ENCODE measurements at regions not wholly inside any gene's neighbourhood (a gene's known extent, or its start where the extent isn't known, plus 50 kb on each side); places are given as distances from the start of the nearest gene placed in this dataset.

GRCh38 chr15:62392376-62392775 is 227.3 kb upstream of the C2CD4B start:
- Histone ChIP-seq H3K4me2 (ENCODE audit: low read length) (no peak overlapping the region), H3K36me3 (replicated peaks; ENCODE audit: low read depth, low read length) (no peaks in the 10 kb centered on the region), H3K27ac (ENCODE audit: low read length) (no peak overlapping the region), H3K79me2 (ENCODE audit: low read length) (peaks cover 17% of the 10 kb centered on the region), H3K9ac (ENCODE audit: low read length) (no peak overlapping the region), H3K4me3 (ENCODE audit: low read length) (no peak overlapping the region), H4K20me1 (ENCODE audit: insufficient read depth, low read length) (no peaks in the 10 kb centered on the region), H3K4me1 (ENCODE audit: low read length) (peaks cover 6% of the 10 kb centered on the region), H3K9me3 (ENCODE audit: insufficient read depth, low read length) (no peaks in the 10 kb centered on the region), H3K27me3 (ENCODE audit: low read depth, low read length) (no peaks in the 10 kb centered on the region), H2AFZ (ENCODE audit: low read depth, low read length) (no peak overlapping the region)
- TF ChIP-seq, protein P1, sequence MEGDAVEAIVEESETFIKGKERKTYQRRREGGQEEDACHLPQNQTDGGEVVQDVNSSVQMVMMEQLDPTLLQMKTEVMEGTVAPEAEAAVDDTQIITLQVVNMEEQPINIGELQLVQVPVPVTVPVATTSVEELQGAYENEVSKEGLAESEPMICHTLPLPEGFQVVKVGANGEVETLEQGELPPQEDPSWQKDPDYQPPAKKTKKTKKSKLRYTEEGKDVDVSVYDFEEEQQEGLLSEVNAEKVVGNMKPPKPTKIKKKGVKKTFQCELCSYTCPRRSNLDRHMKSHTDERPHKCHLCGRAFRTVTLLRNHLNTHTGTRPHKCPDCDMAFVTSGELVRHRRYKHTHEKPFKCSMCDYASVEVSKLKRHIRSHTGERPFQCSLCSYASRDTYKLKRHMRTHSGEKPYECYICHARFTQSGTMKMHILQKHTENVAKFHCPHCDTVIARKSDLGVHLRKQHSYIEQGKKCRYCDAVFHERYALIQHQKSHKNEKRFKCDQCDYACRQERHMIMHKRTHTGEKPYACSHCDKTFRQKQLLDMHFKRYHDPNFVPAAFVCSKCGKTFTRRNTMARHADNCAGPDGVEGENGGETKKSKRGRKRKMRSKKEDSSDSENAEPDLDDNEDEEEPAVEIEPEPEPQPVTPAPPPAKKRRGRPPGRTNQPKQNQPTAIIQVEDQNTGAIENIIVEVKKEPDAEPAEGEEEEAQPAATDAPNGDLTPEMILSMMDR (IDR thresholded peaks at IDR 0.05; ENCODE audit: low read depth, low read length) = no peak

DNA sequence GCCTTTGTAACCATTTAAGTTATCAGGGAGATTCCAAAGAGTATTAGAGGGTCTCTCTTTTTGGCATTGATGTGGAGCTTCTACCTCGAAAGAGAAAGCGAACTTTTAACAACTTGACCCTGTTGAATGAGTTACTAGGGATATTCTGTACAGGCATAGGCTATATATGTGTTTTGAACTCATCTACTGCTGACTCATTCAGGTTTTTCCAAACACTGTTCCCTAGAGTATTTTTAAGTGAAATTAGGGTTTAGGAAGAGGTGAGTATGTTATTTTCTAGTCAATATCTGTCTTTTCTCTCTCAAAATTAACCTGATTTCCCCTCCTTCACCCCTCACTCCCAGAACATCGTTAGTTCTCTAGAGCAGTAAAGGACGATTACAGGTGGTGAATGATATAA is 228.1 kb upstream of the C2CD4B start:
- Histone ChIP-seq H3K79me2 (ENCODE audit: low read length) (peaks cover 17% of the 10 kb centered on the region), H3K4me3 (ENCODE audit: low read length) (no peak overlapping the region), H3K27ac (ENCODE audit: low read length) (no peak overlapping the region)

GRCh38 chr15:62394079-62394478 is 229.0 kb upstream of the C2CD4B start:
- Histone ChIP-seq H3K4me1 (ENCODE audit: low read length) (peaks cover 5% of the 10 kb centered on the region), H3K27me3 (ENCODE audit: low read depth, low read length) (no peaks in the 10 kb centered on the region), H4K20me1 (ENCODE audit: insufficient read depth, low read length) (no peaks in the 10 kb centered on the region), H3K79me2 (ENCODE audit: low read length) (peaks cover 17% of the 10 kb centered on the region), H3K4me3 (ENCODE audit: low read length) (no peak overlapping the region), H3K4me2 (ENCODE audit: low read length) (no peak overlapping the region), H2AFZ (ENCODE audit: low read depth, low read length) (no peak overlapping the region), H3K36me3 (replicated peaks; ENCODE audit: low read depth, low read length) (peaks cover 4% of the 10 kb centered on the region), H3K27ac (ENCODE audit: low read length) (no peak overlapping the region), H3K9ac (ENCODE audit: low read length) (no peak overlapping the region), H3K9me3 (ENCODE audit: insufficient read depth, low read length) (0 out of 2 replicates have a peak, but pooled peaks cover 6% of the 10 kb centered on the region)
- TF ChIP-seq EZH2phosphoT487 (IDR thresholded peaks at IDR 0.05; ENCODE audit: low read depth) = no peak
- TF ChIP-seq, protein P1 (IDR thresholded peaks at IDR 0.05; ENCODE audit: low read depth, low read length) = no peak

More for the DNA sequence above, 228.1 kb upstream of the C2CD4B start:
- peaks cover 6% of the 10 kb centered on the region for H3K4me1 ChIP-seq (ENCODE audit: low read length)
- H3K4me2 ChIP-seq (ENCODE audit: low read length) = no peak overlapping the region
- no peaks in the 10 kb centered on the region for H3K27me3 ChIP-seq (ENCODE audit: low read depth, low read length)
- TF ChIP-seq, protein P1 (IDR thresholded peaks at IDR 0.05; ENCODE audit: low read depth, low read length) = no peak
- no peak for TF ChIP-seq EZH2phosphoT487 (IDR thresholded peaks at IDR 0.05; ENCODE audit: low read depth)
- no peak overlapping the region for H3K9ac ChIP-seq (ENCODE audit: low read length)
- no peak overlapping the region for H2AFZ ChIP-seq (ENCODE audit: low read depth, low read length)
- 0 out of 2 replicates have a peak, but pooled peaks cover 6% of the 10 kb centered on the region for H3K9me3 ChIP-seq (ENCODE audit: insufficient read depth, low read length)
- peaks cover 4% of the 10 kb centered on the region for H3K36me3 ChIP-seq (replicated peaks; ENCODE audit: low read depth, low read length)
- H4K20me1 ChIP-seq (ENCODE audit: insufficient read depth, low read length) = no peaks in the 10 kb centered on the region

DNA sequence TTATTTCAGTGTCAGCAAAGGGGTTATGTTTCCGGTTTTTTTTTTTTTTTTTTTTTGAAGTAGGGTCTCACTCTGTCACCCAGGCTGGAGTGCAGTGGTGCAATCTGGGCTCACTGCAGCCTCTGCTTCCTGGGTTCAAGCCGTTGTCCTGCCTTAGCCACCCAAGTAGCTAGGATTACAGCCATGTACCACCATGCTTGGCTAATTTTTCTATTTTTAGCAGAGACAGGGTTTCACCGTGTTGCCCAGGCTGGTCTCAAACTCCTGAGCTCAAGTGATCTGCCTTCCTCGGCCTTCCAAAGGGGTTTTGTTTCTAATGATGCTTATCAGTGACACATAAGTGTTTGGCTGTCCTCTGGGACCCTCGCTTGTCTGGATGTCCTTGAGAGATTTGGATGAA is 235.7 kb upstream of the C2CD4B start:
- Histone ChIP-seq H3K9ac (ENCODE audit: low read length) (no peak overlapping the region), H3K27me3 (ENCODE audit: low read depth, low read length) (no peaks in the 10 kb centered on the region), H3K79me2 (ENCODE audit: low read length) (no peaks in the 10 kb centered on the region), H3K4me3 (ENCODE audit: low read length) (no peak overlapping the region), H3K9me3 (ENCODE audit: insufficient read depth, low read length) (peaks cover 12% of the 10 kb centered on the region; the same call in 1 of the 2 replicates), H4K20me1 (ENCODE audit: insufficient read depth, low read length) (no peaks in the 10 kb centered on the region), H3K36me3 (replicated peaks; ENCODE audit: low read depth, low read length) (peaks cover 4% of the 10 kb centered on the region), H3K4me1 (ENCODE audit: low read length) (no peaks in the 10 kb centered on the region), H3K27ac (ENCODE audit: low read length) (no peak overlapping the region), H2AFZ (ENCODE audit: low read depth, low read length) (no peak overlapping the region), H3K4me2 (ENCODE audit: low read length) (no peak overlapping the region)
- TF ChIP-seq, protein P1 (IDR thresholded peaks at IDR 0.05; ENCODE audit: low read depth, low read length) = no peak
- TF ChIP-seq EZH2phosphoT487 (IDR thresholded peaks at IDR 0.05; ENCODE audit: low read depth) = no peak

Data from OCI-LY3 (cell line).